Natural killer cell (primary cell): ENCODE measurements at regions not wholly inside any gene's neighbourhood (a gene's known extent, or its start where the extent isn't known, plus 50 kb on each side); places are given as distances from the start of the nearest gene placed in this dataset.

Experiments used
- ATAC-seq, 3 donors: fragments of 150-1000 bp in 2 of 3; fragments of 200-7000 bp in 1 of 3; cut with Tn5 transposase; 1 replicate in 1 of 3; 2 replicates in 2 of 3; pipeline ENCODE4 v1.10.0; 2021; ENCODE audit warnings: mild to moderate bottlenecking in 2 of 3, moderate library complexity in 2 of 3
- DNase-seq, 2 donors: peaks; one replicate each; pipeline versions ENCODE4 v3.0.0 to v3.0.0-alpha.2; 2013 to 2021; ENCODE audit warnings: mixed read lengths in 1 of 2
- H3K27ac ChIP-seq: one replicate; pipeline ENCODE4 v1.5.1; 2013; ENCODE audit warnings: mild to moderate bottlenecking, low read length
- H3K27me3 ChIP-seq: one replicate; pipeline ENCODE4 v1.6.1; 2013; ENCODE audit warnings: low read length; ENCODE audit not compliant: control insufficient read depth, insufficient read depth
- H3K36me3 ChIP-seq: one replicate; pipeline ENCODE4 v1.6.1; 2013; ENCODE audit warnings: low read length; ENCODE audit not compliant: control insufficient read depth, insufficient read depth
- H3K4me1 ChIP-seq: one replicate; pipeline ENCODE4 v1.6.1; 2013; ENCODE audit warnings: low read length; ENCODE audit not compliant: control insufficient read depth, insufficient read depth
- H3K4me3 ChIP-seq: one replicate; pipeline ENCODE4 v1.5.1; 2013; ENCODE audit warnings: low read length
- H3K9me3 ChIP-seq: one replicate; pipeline ENCODE4 v1.6.1; 2013; ENCODE audit warnings: low read length; ENCODE audit not compliant: control insufficient read depth, insufficient read depth
- H3K27ac Mint-ChIP-seq, 2 donors: one replicate each; pipeline ENCODE4 v1.8.0; 2022; ENCODE audit warnings: mild to moderate bottlenecking in 2 of 2, mixed read lengths in 2 of 2, moderate library complexity in 1 of 2
- H3K27me3 Mint-ChIP-seq, 2 donors: one replicate each; pipeline ENCODE4 v1.8.0; 2022; ENCODE audit warnings: low read depth in 2 of 2, mixed read lengths in 2 of 2
- H3K36me3 Mint-ChIP-seq: one replicate; pipeline ENCODE4 v1.8.0; 2022; ENCODE audit warnings: mixed read lengths
- H3K4me1 Mint-ChIP-seq, 2 donors: one replicate each; pipeline ENCODE4 v1.8.0; 2022; ENCODE audit warnings: mixed read lengths in 2 of 2
- H3K4me3 Mint-ChIP-seq: one replicate; pipeline ENCODE4 v1.8.0; 2022; ENCODE audit warnings: mild to moderate bottlenecking, moderate library complexity, mixed read lengths
- H3K9me3 Mint-ChIP-seq, 2 donors: one replicate each; pipeline ENCODE4 v1.8.0; 2022; ENCODE audit warnings: mixed read lengths in 2 of 2
- CTCF ChIP-seq: fragments of 200-600 bp; IDR thresholded peaks from one replicate; pipeline ENCODE4 v1.8.0; 2022; ENCODE audit warnings: antibody characterized with exemption
- WGBS: methylation state at CpG from one replicate; pipeline ENCODE4 v1.1.7; 2013; ENCODE audit warnings: missing lambda C conversion rate; ENCODE audit not compliant: insufficient coverage; 5-methylcytosine and 5-hydroxymethylcytosine counted together
- intact Hi-C: fragments of 100-400 bp; cut with micrococcal nuclease; formaldehyde crosslinking; loops from one replicate; pipeline ENCODE4 v1.14.2; 2022

DNA sequence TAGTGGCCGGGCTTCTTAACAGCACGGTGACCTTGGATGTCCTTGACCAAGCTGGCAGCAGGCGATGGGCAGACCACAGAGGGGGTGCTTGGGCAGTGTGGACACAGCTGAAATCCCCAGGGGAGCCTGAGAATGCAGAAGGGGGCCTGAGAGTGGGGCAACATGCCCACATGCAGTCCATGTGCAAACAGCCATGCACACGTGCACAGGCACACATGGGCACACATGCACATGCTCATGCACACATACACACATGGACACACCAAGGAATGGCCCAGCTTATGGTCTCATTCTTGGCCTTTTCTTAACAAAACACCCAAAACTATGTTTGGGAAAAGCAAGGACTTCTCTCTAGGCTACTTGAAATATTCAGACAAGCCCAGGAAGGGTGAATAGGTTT lies 483.9 kb upstream of the MKI67 start:
- no peaks in the 10 kb centered on the region for H3K9me3 Mint-ChIP-seq

GRCh38 chr10:128612195-128612594 lies 486.0 kb upstream of the MKI67 start:
- Mint-ChIP-seq H3K27ac (no peak overlapping the region), H3K27me3 (peaks cover 1 to 3% of the 10 kb centered on the region in 2 donors), H3K4me1 (no peaks in the 10 kb centered on the region), H3K9me3 (no peaks in the 10 kb centered on the region), H3K36me3 (no peaks in the 10 kb centered on the region), H3K4me3 (no peak overlapping the region)
- Histone ChIP-seq H3K9me3 (no peaks in the 10 kb centered on the region), H3K4me3 (no peak overlapping the region), H3K27me3 (no peaks in the 10 kb centered on the region), H3K36me3 (no peaks in the 10 kb centered on the region), H3K27ac (no peak overlapping the region), H3K4me1 (no peaks in the 10 kb centered on the region)
- ATAC-seq (no peak), DNase-seq (no peak)
- no peak for TF ChIP-seq CTCF
- WGBS: 90% methylated on average over 4 of the region's 7 CpGs
- intact Hi-C loops: no loop called here

More for the DNA sequence above, 483.9 kb upstream of the MKI67 start:
- DNase-seq: no peak
- no peaks in the 10 kb centered on the region for H3K36me3 ChIP-seq
- H3K4me3 Mint-ChIP-seq: no peak overlapping the region
- H3K4me3 ChIP-seq: no peak overlapping the region
- 82% methylated on average over 4 of the region's 4 CpGs for WGBS
- no peaks in the 10 kb centered on the region for H3K36me3 Mint-ChIP-seq
- no peaks in the 10 kb centered on the region for H3K4me1 Mint-ChIP-seq
- H3K9me3 ChIP-seq: no peaks in the 10 kb centered on the region
- H3K27ac ChIP-seq: no peak overlapping the region
- no peak overlapping the region for H3K27ac Mint-ChIP-seq
- ATAC-seq: peak in 1 of 3 donors; percentile 15
- intact Hi-C loops: no loop called here
- TF ChIP-seq CTCF: no peak
- no peaks in the 10 kb centered on the region for H3K27me3 ChIP-seq
- no peaks in the 10 kb centered on the region for H3K4me1 ChIP-seq
- H3K27me3 Mint-ChIP-seq: peaks cover 3 to 8% of the 10 kb centered on the region in 2 donors

- Mint-ChIP-seq H3K27me3 (no peaks in the 10 kb centered on the region), H3K27ac (no peak overlapping the region), H3K9me3 (no peaks in the 10 kb centered on the region), H3K4me3 (no peak overlapping the region), H3K36me3 (no peaks in the 10 kb centered on the region), H3K4me1 (no peaks in the 10 kb centered on the region)
- H3K27ac ChIP-seq: no peak overlapping the region
- WGBS: 88% methylated on average over 9 of the region's 9 CpGs
- no peaks in the 10 kb centered on the region for H3K4me1 ChIP-seq
- H3K9me3 ChIP-seq: no peaks in the 10 kb centered on the region
- no peak overlapping the region for H3K4me3 ChIP-seq
- no peaks in the 10 kb centered on the region for H3K36me3 ChIP-seq
- no peak for ATAC-seq
- no peak for TF ChIP-seq CTCF
- DNase-seq: no peak
- H3K27me3 ChIP-seq: no peaks in the 10 kb centered on the region
- intact Hi-C loops: no loop called here
These were observed 486.4 kb upstream of the MKI67 start for GRCh38 chr10:128612631-128613030.

GRCh38 chr10:128614016-128614605 lies 487.9 kb upstream of the MKI67 start:
- no peak for TF ChIP-seq CTCF
- H3K4me3 ChIP-seq: no peak overlapping the region
- Mint-ChIP-seq H3K9me3 (no peaks in the 10 kb centered on the region), H3K27ac (no peak overlapping the region), H3K4me3 (no peak overlapping the region), H3K36me3 (no peaks in the 10 kb centered on the region), H3K27me3 (peaks cover 3 to 6% of the 10 kb centered on the region in 2 donors), H3K4me1 (no peaks in the 10 kb centered on the region)
- no peak overlapping the region for H3K27ac ChIP-seq
- H3K36me3 ChIP-seq: no peaks in the 10 kb centered on the region
- DNase-seq: no peak
- intact Hi-C loops: no loop called here
- WGBS: 83% methylated on average over 11 of the region's 11 CpGs
- H3K27me3 ChIP-seq: no peaks in the 10 kb centered on the region
- no peak for ATAC-seq
- H3K9me3 ChIP-seq: no peaks in the 10 kb centered on the region
- no peaks in the 10 kb centered on the region for H3K4me1 ChIP-seq
